ENCODE measurements at regions not wholly inside any gene's neighbourhood (a gene's known extent, or its start where the extent isn't known, plus 50 kb on each side); places are given as distances from the start of the nearest gene placed in this dataset.
"Not testable (repeated sequence)": the region's sequence is repeated elsewhere in the genome, so short reads cannot be mapped to it uniquely, and the experiment has no call there.

GRCh38 chr4:3879681-3880614, 113.8 kb downstream of the ADRA2C start:
- DNase-seq (ENCODE audit: low read depth): no peak

GRCh38 chr4:3880615-3881120, 114.5 kb downstream of the ADRA2C start:
- peak; percentile 10 for DNase-seq (ENCODE audit: low read depth)

GRCh38 chr4:3882316-3882885, 116.2 kb downstream of the ADRA2C start:
- not testable (repeated sequence) for DNase-seq (ENCODE audit: low read depth)

- DNase-seq (ENCODE audit: low read depth): not testable (repeated sequence)
Observed at GRCh38 chr4:3884261-3884660, 118.1 kb downstream of the ADRA2C start.

- not testable (repeated sequence) for DNase-seq (ENCODE audit: low read depth)
Observed at GRCh38 chr4:3893590-3893989, 127.4 kb downstream of the ADRA2C start.

GRCh38 chr4:3894086-3894959, 128.1 kb downstream of the ADRA2C start:
- DNase-seq (ENCODE audit: low read depth): not testable (repeated sequence)

GRCh38 chr4:3896441-3896840, 130.3 kb downstream of the ADRA2C start:
- DNase-seq (ENCODE audit: low read depth): no peak

- DNase-seq (ENCODE audit: low read depth): not testable (repeated sequence)
Observed at GRCh38 chr4:3896871-3897578, 130.8 kb downstream of the ADRA2C start.

- no peak for DNase-seq (ENCODE audit: low read depth)
Observed at GRCh38 chr4:3898098-3898497, 131.9 kb downstream of the ADRA2C start.

GRCh38 chr4:3898928-3899327, 132.7 kb downstream of the ADRA2C start:
- not testable (repeated sequence) for DNase-seq (ENCODE audit: low read depth)

- DNase-seq (ENCODE audit: low read depth): not testable (repeated sequence)
Observed at GRCh38 chr4:3904264-3904955, 138.2 kb downstream of the ADRA2C start.

- DNase-seq (ENCODE audit: low read depth): not testable (repeated sequence)
Observed at GRCh38 chr4:3909616-3910015, 143.4 kb downstream of the ADRA2C start.

GRCh38 chr4:3910161-3910950, 144.2 kb downstream of the ADRA2C start:
- not testable (repeated sequence) for DNase-seq (ENCODE audit: low read depth)

- no peak for DNase-seq (ENCODE audit: low read depth)
Observed at GRCh38 chr4:3911252-3911856, 145.2 kb downstream of the ADRA2C start.

- not testable (repeated sequence) for DNase-seq (ENCODE audit: low read depth)
Observed at GRCh38 chr4:3914511-3914910, 148.3 kb downstream of the ADRA2C start.

GRCh38 chr4:3919509-3919908, 153.3 kb downstream of the ADRA2C start:
- DNase-seq (ENCODE audit: low read depth): not testable (repeated sequence)

GRCh38 chr4:3921902-3922301, 155.7 kb downstream of the ADRA2C start:
- not testable (repeated sequence) for DNase-seq (ENCODE audit: low read depth)

GRCh38 chr4:3925841-3926240, 159.7 kb downstream of the ADRA2C start:
- not testable (repeated sequence) for DNase-seq (ENCODE audit: low read depth)

- not testable (repeated sequence) for DNase-seq (ENCODE audit: low read depth)
Observed at GRCh38 chr4:3926271-3926670, 160.1 kb downstream of the ADRA2C start.

Measured in T-helper 22 cell (primary cell).